GM21619 (cell line): ENCODE measurements at regions not wholly inside any gene's neighbourhood (a gene's known extent, or its start where the extent isn't known, plus 50 kb on each side); places are given as distances from the start of the nearest gene placed in this dataset.

Experiments
- ATAC-seq: cut with Tn5 transposase; IDR thresholded peaks from one replicate; pipeline ENCODE4 v1.9.1; 2021; ENCODE audit not compliant: unreplicated experiment

- ATAC-seq: no peak
Measured at GRCh38 chr2:12333293-12333692, 383.4 kb upstream of the TRIB2 start.

GRCh38 chr2:12334412-12334966, 382.2 kb upstream of the TRIB2 start:
- ATAC-seq: no peak

GRCh38 chr2:12335131-12335530, 381.6 kb upstream of the TRIB2 start:
- no peak for ATAC-seq

- ATAC-seq: no peak
Measured at GRCh38 chr2:12335995-12336394, 380.7 kb upstream of the TRIB2 start.

- ATAC-seq: no peak
Measured at GRCh38 chr2:12338946-12339697, 377.6 kb upstream of the TRIB2 start.

- no peak for ATAC-seq
Measured at GRCh38 chr2:12340164-12340563, 376.6 kb upstream of the TRIB2 start.

GRCh38 chr2:12341215-12341614, 375.5 kb upstream of the TRIB2 start:
- no peak for ATAC-seq

GRCh38 chr2:12341920-12342319, 374.8 kb upstream of the TRIB2 start:
- ATAC-seq: no peak

GRCh38 chr2:12343141-12343540, 373.6 kb upstream of the TRIB2 start:
- ATAC-seq: no peak

- ATAC-seq: no peak
Measured at GRCh38 chr2:12347066-12347493, 369.7 kb upstream of the TRIB2 start.

- ATAC-seq: no peak
Measured at GRCh38 chr2:12348216-12348615, 368.5 kb upstream of the TRIB2 start.

GRCh38 chr2:12350821-12351220, 365.9 kb upstream of the TRIB2 start:
- no peak for ATAC-seq

- ATAC-seq: no peak
Measured at GRCh38 chr2:12352889-12353288, 363.8 kb upstream of the TRIB2 start.

GRCh38 chr2:12361506-12361905, 355.2 kb upstream of the TRIB2 start:
- no peak for ATAC-seq

- ATAC-seq: no peak
Measured at GRCh38 chr2:12363138-12363537, 353.6 kb upstream of the TRIB2 start.

- no peak for ATAC-seq
Measured at GRCh38 chr2:12363569-12363968, 353.2 kb upstream of the TRIB2 start.

GRCh38 chr2:12369566-12369965, 347.2 kb upstream of the TRIB2 start:
- no peak for ATAC-seq

GRCh38 chr2:12376025-12376424, 340.7 kb upstream of the TRIB2 start:
- ATAC-seq: no peak

GRCh38 chr2:12379143-12379542, 337.6 kb upstream of the TRIB2 start:
- ATAC-seq: no peak

- no peak for ATAC-seq
Measured at GRCh38 chr2:12381543-12382325, 335.0 kb upstream of the TRIB2 start.

GRCh38 chr2:12382366-12382765, 334.4 kb upstream of the TRIB2 start:
- no peak for ATAC-seq
